AG04450 (cell line): ENCODE measurements at regions not wholly inside any gene's neighbourhood (a gene's known extent, or its start where the extent isn't known, plus 50 kb on each side); places are given as distances from the start of the nearest gene placed in this dataset.

ENCODE experiments used
- CTCF ChIA-PET: fragments of 300-600, 350-600 bp; formaldehyde crosslinking; extraction: SDS; loops from one replicate; lab custom pipeline; 2022; ENCODE audit warnings: antibody characterized with exemption, inconsistent platforms; lab: Charles Lee
- POLR2A ChIA-PET: fragments of 350-600 bp; formaldehyde crosslinking; extraction: SDS; loops from one replicate; lab custom pipeline; 2021; ENCODE audit warnings: antibody characterized with exemption, inconsistent platforms; lab: Yijun Ruan, JAX
- DNase-seq: peaks from one replicate; pipeline ENCODE4 v3.0.0-alpha.2; 2011; ENCODE audit warnings: low read depth, low spot score
- H3K27ac ChIP-seq: one replicate; pipeline ENCODE4 v1.5.1; 2012; ENCODE audit warnings: low read depth, low read length, control low read depth
- H3K27me3 ChIP-seq: one replicate; pipeline ENCODE4 v1.6.0; 2012; ENCODE audit warnings: low read length; ENCODE audit not compliant: control insufficient read depth, insufficient read depth
- H3K4me3 ChIP-seq: 2 replicates; pipeline ENCODE4 v1.5.1; 2011; ENCODE audit warnings: mild to moderate bottlenecking, low read depth, low read length, control low read depth
- H3K9me3 ChIP-seq: 2 replicates; pipeline ENCODE4 v1.5.1; 2012; ENCODE audit warnings: low read length; ENCODE audit not compliant: control insufficient read depth, insufficient read depth
- TF ChIP-seq, protein P1 (sequence below): IDR thresholded peaks from 2 replicates; pipeline ENCODE4 v1.5.1; 2011; ENCODE audit warnings: low read depth, low read length, control low read depth, inconsistent platforms

DNA sequence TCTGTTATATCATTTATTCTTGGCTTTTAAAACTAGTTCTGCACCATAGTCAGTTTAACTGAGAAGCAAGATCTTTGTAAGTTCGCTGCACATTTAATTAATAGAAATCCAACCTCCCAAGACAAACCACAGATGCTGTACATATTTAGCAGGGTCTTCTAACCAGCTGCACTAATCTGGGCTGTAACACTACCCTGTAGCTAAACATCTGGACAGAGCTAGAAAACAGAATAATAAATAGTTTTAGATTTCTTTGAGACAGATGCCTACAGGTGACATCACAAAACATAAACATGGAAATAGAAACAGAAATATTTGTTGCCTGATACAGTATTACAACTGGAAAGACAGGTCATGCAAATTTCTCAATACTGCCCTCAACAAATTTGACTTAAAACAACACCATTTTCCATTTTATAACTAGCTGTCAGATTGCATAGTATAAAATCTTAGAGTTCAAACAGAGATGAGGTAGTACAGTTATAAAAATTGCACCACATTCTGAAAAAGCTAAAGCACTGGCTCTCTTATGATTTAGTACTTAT is 315.1 kb downstream of the NR4A2 start:
- Histone ChIP-seq H3K4me3 (no peak overlapping the region), H3K27ac (no peak overlapping the region), H3K9me3 (peaks cover 3% of the 10 kb centered on the region; the same call in 1 of the 2 replicates), H3K27me3 (no peaks in the 10 kb centered on the region)
- CTCF ChIA-PET, result no interaction called here
- no peak for DNase-seq
- POLR2A ChIA-PET, result no interaction called here
- TF ChIP-seq, protein P1, sequence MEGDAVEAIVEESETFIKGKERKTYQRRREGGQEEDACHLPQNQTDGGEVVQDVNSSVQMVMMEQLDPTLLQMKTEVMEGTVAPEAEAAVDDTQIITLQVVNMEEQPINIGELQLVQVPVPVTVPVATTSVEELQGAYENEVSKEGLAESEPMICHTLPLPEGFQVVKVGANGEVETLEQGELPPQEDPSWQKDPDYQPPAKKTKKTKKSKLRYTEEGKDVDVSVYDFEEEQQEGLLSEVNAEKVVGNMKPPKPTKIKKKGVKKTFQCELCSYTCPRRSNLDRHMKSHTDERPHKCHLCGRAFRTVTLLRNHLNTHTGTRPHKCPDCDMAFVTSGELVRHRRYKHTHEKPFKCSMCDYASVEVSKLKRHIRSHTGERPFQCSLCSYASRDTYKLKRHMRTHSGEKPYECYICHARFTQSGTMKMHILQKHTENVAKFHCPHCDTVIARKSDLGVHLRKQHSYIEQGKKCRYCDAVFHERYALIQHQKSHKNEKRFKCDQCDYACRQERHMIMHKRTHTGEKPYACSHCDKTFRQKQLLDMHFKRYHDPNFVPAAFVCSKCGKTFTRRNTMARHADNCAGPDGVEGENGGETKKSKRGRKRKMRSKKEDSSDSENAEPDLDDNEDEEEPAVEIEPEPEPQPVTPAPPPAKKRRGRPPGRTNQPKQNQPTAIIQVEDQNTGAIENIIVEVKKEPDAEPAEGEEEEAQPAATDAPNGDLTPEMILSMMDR, result no peak

DNA sequence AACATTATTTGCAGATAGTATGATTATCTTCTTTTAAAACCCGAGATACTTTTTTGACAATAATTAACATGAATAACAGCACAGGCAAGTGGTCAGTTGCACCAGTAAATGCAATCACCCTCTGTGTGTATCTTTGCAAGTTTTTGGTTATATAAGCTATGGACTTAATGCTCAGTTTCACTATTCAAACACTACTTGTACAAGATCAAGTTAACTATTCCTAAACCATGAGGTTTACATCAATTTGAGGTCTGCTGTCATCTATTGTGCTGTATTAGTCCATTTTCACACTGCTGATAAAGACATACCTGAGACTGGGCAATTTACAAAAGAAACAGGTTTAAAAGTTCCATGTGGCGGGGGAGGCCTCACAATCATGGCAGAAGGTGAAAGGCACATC is 323.2 kb downstream of the NR4A2 start:
- ChIA-PET CTCF (no interaction called here), POLR2A (no interaction called here)
- Histone ChIP-seq H3K9me3 (peaks cover 24% of the 10 kb centered on the region), H3K27me3 (no peaks in the 10 kb centered on the region), H3K4me3 (no peak overlapping the region), H3K27ac (no peak overlapping the region)
- no peak for DNase-seq
- TF ChIP-seq, protein P1, result no peak

- TF ChIP-seq, protein P1, result no peak
- H3K27me3 ChIP-seq, result no peaks in the 10 kb centered on the region
- ChIA-PET CTCF (no interaction called here), POLR2A (no interaction called here)
- H3K4me3 ChIP-seq, result no peak overlapping the region
- H3K27ac ChIP-seq, result no peak overlapping the region
- no peak for DNase-seq
- H3K9me3 ChIP-seq, result peaks cover 24% of the 10 kb centered on the region
Measured at GRCh38 chr2:156006721-156007618, 325.6 kb downstream of the NR4A2 start.

DNA sequence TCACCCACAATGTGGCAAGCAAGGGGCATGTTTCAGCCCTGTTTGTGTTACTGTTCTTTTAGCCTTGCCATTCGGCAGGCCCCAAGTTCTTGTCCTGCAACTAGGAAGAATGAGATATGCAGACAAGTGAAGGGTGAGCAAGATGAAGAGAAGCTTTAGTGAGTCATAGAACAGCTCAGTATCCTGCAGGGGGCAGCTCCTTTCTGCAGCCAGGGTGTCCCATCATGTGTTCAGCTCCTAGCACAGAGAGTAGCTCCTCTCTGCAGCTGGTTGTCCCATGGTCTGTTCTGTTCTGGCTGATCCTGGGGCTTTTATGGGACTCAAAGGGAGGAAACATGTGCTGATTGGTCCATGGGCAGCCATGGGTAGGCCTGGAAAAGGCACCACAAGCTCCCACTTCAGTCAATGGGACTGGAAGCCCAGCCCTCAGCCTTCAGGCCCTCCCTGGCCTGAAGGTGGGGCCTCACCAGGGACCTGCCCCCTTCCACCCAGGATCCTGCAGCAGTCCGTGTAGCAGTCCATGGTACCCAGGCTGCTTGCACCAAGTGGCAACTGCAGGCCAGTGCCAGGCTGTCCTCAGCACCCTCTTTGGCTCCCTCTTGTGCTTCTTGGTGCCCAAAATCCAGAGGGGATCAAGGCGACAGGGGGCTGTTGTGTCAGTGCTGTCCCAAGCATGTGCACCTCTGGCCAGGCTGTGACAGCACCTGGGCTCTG is 326.4 kb downstream of the NR4A2 start:
- H3K27me3 ChIP-seq, result no peaks in the 10 kb centered on the region
- no peak overlapping the region for H3K27ac ChIP-seq
- H3K4me3 ChIP-seq, result no peak overlapping the region
- TF ChIP-seq, protein P1, result no peak
- H3K9me3 ChIP-seq, result peaks cover 24% of the 10 kb centered on the region
- ChIA-PET POLR2A (no interaction called here), CTCF (no interaction called here)
- DNase-seq, result no peak

GRCh38 chr2:156005531-156005930 is 327.0 kb downstream of the NR4A2 start:
- TF ChIP-seq, protein P1, result no peak
- Histone ChIP-seq H3K27me3 (no peaks in the 10 kb centered on the region), H3K9me3 (peaks cover 24% of the 10 kb centered on the region), H3K27ac (no peak overlapping the region), H3K4me3 (no peak overlapping the region)
- POLR2A ChIA-PET, result no interaction called here
- no peak for DNase-seq
- CTCF ChIA-PET, result no interaction called here
